Left colon (tissue), 2 donors: ENCODE measurements at regions not wholly inside any gene's neighbourhood (a gene's known extent, or its start where the extent isn't known, plus 50 kb on each side); places are given as distances from the start of the nearest gene placed in this dataset.
A peak's percentile ranks its signal among the peaks of the same experiment; 100 is the strongest.
"Not testable (repeated sequence)": the region's sequence is repeated elsewhere in the genome, so short reads cannot be mapped to it uniquely, and the experiment has no call there.

ENCODE experiments used
- ATAC-seq: fragments of 200-7000 bp; cut with Tn5 transposase; one replicate; pipeline ENCODE4 v1.9.1; 2020; ENCODE audit warnings: mild to moderate bottlenecking, moderate library complexity
- DNase-seq, 2 donors: peaks; one replicate each; pipeline ENCODE4 v3.0.0-alpha.2; 2020
- intact Hi-C, 2 donors: fragments of 100-400 bp; cut with DNase I in 1 of 2; cut with micrococcal nuclease in 1 of 2; formaldehyde crosslinking; loops; one replicate each; pipeline versions ENCODE4 v1.11.2 to v1.14.0; 2022; cut with DNase I, micrococcal nuclease
- donor health status: DM: no; HTN: no; CAD: no.
- donor health status: DM: yes; HTN: yes; CAD: no.

- ATAC-seq, DNase-seq, intact Hi-C loops: not testable (repeated sequence)
Measured at GRCh38 chr7:145697412-145698107, 419.0 kb upstream of the CNTNAP2 start.

GRCh38 chr7:145696071-145696470, 420.5 kb upstream of the CNTNAP2 start:
- no peak for ATAC-seq
- intact Hi-C loops, result no loop called here
- DNase-seq, result no peak

GRCh38 chr7:145692237-145692950, 424.2 kb upstream of the CNTNAP2 start:
- peak; percentile 82 for ATAC-seq
- DNase-seq, result peak in 1 of 2 donors; percentile 6
- intact Hi-C loops, result no loop called here

- no peak for DNase-seq
- no peak for ATAC-seq
- intact Hi-C loops, result no loop called here
Measured at GRCh38 chr7:145691377-145691914, 425.2 kb upstream of the CNTNAP2 start.

GRCh38 chr7:145681646-145682045, 435.0 kb upstream of the CNTNAP2 start:
- DNase-seq (no peak), ATAC-seq (no peak)
- intact Hi-C loops, result no loop called here

DNA sequence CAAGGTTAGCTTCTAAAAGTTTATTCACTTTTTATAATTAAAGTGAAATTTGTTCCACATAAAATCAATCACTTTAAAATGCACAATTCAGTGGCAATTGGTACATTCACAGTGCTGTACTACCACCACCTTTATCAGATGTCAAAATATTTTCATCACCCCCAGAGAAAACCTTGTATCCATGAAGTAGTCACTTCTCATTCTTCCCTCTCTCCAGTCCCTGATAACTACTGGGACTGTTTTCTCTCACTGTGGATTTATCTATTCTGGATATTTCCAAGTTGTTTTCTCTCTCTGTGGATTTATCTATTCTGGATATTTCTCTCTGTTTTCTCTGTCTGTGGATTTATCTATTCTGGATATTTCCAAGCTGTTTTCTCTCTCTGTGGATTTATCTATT, 435.4 kb upstream of the CNTNAP2 start:
- ATAC-seq (no peak), DNase-seq (no peak)
- intact Hi-C loops, result no loop called here

- intact Hi-C loops, result no loop called here
- DNase-seq (no peak), ATAC-seq (no peak)
Measured at GRCh38 chr7:145665499-145666258, 450.9 kb upstream of the CNTNAP2 start.

GRCh38 chr7:145655666-145656065, 460.9 kb upstream of the CNTNAP2 start:
- DNase-seq (no peak), ATAC-seq (no peak)
- intact Hi-C loops, result no loop called here

- DNase-seq (no peak), ATAC-seq (no peak)
Measured at GRCh38 chr7:145645135-145645515, 471.5 kb upstream of the CNTNAP2 start.

GRCh38 chr7:145644426-145645134, 472.0 kb upstream of the CNTNAP2 start:
- intact Hi-C loops, result no loop called here
- no peak for DNase-seq
- no peak for ATAC-seq

More at GRCh38 chr7:145645135-145645515, 471.5 kb upstream of the CNTNAP2 start:
- intact Hi-C loops, result no loop called here

- intact Hi-C loops, result no loop called here
- ATAC-seq, result no peak
Measured at GRCh38 chr7:145643981-145644380, 472.6 kb upstream of the CNTNAP2 start.

GRCh38 chr7:145633513-145633912, 483.1 kb upstream of the CNTNAP2 start:
- ATAC-seq (no peak), DNase-seq (no peak)
- intact Hi-C loops, result no loop called here

More at GRCh38 chr7:145643981-145644380, 472.6 kb upstream of the CNTNAP2 start:
- no peak for DNase-seq

- intact Hi-C loops, result no loop called here
Measured at GRCh38 chr7:145624618-145625017, 492.0 kb upstream of the CNTNAP2 start.

DNA sequence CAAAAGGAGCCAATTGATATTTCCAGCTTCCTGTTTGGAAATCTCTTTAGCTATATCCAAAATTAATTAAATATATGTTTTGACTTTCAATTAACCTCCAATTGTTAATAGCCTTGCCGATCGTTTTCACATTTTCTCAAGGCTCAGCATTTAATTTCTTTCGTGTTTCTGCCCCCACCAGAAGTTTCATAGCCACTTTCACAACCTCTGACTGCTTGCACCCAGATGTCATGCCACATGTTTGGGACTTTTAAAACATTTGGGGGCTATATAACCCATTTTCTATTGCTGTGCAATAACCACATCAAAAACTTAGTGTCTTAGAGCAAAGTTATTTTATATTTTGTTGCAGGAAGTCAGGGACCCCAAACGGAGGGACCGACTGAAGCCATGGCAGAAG, 510.6 kb upstream of the CNTNAP2 start:
- ATAC-seq (no peak), DNase-seq (no peak)
- intact Hi-C loops, result no loop called here

More at GRCh38 chr7:145624618-145625017, 492.0 kb upstream of the CNTNAP2 start:
- DNase-seq (no peak), ATAC-seq (no peak)

- ATAC-seq, result no peak
Measured at GRCh38 chr7:145599376-145599775, 517.2 kb upstream of the CNTNAP2 start.

DNA sequence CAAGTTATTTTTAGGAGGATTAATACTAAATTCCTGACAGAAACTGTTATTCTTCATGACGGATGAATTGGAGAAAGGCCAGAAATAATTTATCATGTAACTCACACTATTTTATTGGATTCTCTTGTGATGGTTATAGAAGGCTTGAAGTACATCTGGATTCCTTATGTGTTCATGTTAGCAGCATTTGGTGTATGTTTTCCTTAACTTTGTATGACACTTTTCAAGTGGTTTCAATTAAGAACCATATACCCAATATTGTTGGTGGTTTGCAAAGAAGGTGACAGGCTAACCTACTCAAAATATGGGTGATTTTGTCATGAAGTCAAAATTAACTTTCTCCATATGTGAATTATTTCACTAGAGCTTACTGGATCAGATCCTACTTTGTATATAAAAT, 532.2 kb upstream of the CNTNAP2 start:
- no peak for DNase-seq
- intact Hi-C loops, result no loop called here
- ATAC-seq, result no peak

More at GRCh38 chr7:145599376-145599775, 517.2 kb upstream of the CNTNAP2 start:
- no peak for DNase-seq
- intact Hi-C loops, result no loop called here

GRCh38 chr7:145582742-145583303, 533.8 kb upstream of the CNTNAP2 start:
- ATAC-seq (peak; percentile 73), DNase-seq (no peak)
- intact Hi-C loops, result no loop called here

DNA sequence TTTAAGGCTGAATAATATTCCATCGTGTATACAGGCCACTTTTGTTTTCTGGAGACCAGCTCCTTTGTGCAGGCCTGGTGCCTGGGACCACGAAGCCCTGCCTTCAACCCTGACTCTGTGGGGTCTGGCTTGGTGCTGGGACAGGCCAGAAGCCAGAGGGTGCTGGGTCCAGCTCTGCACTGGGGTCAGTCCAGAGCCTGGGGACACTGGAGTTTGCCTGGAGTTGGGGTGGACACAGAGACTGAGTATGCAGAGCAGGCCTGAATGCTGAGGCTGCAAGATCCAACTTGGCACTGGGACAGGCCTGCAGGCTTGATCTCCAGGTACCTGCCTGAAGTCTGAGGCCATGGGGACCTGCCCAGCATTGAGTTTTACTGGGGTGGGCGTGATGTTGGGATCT, 558.8 kb upstream of the CNTNAP2 start:
- ATAC-seq, result no peak
- intact Hi-C loops, result no loop called here
- no peak for DNase-seq

DNA sequence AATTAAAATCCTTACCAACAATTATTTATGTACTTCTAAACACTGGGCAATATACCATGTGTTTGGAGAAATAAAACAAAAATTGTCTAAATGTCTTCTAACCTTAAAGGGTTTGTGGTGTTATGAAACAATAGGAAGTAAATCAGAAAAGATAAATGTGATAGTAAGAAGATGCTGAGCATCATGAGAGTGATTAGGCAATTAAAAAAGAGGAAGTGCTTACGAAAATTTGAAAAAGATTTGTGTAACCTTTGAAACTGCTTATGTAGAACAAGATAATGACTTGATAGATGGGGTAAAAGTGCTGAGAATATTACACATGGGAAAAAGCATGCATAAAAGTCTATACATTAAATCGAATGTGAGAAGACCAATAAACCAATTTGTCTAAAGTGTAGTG, 573.4 kb upstream of the CNTNAP2 start:
- intact Hi-C loops, result no loop called here
- DNase-seq, result no peak
- no peak for ATAC-seq
